ENCODE measurements at regions not wholly inside any gene's neighbourhood (a gene's known extent, or its start where the extent isn't known, plus 50 kb on each side); places are given as distances from the start of the nearest gene placed in this dataset.

DNA sequence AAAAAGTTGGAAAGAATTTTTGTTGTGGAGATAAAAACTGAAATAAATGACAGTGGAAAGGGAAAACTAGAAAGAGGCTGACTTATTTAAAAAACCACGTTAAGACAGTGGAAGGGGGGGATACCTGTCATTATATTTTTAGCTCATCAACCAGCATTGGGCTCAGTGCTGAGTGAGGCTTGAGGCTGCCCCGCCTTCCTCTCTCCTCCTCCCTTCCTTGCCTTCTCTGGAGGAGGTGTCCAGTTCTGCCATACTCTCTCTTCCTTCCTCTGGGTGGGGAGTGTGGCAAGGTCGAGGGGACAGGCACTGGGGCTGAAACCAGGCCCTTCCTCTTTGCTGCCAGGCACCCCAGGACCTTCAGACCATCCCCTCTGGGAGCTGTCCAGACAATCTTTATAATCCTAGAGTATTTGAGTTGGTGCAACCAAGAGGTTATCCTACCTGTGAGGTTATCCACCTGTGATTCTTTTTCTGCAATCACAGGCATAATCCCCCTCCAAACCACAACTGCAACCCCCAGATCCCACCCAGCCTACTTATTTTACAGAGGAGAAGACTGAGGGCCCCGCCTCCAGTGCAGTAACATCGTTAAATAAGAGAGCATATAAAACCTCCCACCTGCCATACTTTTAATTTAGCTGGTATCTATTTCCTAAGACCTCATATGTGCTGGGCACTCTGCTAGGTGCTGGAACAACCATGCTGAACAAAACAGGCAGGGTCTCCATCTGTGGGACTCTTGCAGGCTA, 578.5 kb downstream of the BUD13 start:
- H3K36me3 ChIP-seq (ENCODE audit: insufficient read depth) = no peaks in the 10 kb centered on the region
- H4K20me1 ChIP-seq (replicated peaks; ENCODE audit: insufficient read depth) = no peaks in the 10 kb centered on the region; the same call in 1 of the 2 replicates
- H3K4me1 ChIP-seq (ENCODE audit: insufficient read depth) = peaks cover 29% of the 10 kb centered on the region
- TF ChIP-seq ZNF331 (CRISPR knock-in tag; IDR thresholded peaks at IDR 0.05; ENCODE audit: low read depth) (no peak), STAT1 (IDR thresholded peaks at IDR 0.05; ENCODE audit: unreplicated experiment) (no peak), POLR2AphosphoS5 (IDR thresholded peaks at IDR 0.05; ENCODE audit: low read depth) (no peak)
- TF ChIP-seq, protein P1, sequence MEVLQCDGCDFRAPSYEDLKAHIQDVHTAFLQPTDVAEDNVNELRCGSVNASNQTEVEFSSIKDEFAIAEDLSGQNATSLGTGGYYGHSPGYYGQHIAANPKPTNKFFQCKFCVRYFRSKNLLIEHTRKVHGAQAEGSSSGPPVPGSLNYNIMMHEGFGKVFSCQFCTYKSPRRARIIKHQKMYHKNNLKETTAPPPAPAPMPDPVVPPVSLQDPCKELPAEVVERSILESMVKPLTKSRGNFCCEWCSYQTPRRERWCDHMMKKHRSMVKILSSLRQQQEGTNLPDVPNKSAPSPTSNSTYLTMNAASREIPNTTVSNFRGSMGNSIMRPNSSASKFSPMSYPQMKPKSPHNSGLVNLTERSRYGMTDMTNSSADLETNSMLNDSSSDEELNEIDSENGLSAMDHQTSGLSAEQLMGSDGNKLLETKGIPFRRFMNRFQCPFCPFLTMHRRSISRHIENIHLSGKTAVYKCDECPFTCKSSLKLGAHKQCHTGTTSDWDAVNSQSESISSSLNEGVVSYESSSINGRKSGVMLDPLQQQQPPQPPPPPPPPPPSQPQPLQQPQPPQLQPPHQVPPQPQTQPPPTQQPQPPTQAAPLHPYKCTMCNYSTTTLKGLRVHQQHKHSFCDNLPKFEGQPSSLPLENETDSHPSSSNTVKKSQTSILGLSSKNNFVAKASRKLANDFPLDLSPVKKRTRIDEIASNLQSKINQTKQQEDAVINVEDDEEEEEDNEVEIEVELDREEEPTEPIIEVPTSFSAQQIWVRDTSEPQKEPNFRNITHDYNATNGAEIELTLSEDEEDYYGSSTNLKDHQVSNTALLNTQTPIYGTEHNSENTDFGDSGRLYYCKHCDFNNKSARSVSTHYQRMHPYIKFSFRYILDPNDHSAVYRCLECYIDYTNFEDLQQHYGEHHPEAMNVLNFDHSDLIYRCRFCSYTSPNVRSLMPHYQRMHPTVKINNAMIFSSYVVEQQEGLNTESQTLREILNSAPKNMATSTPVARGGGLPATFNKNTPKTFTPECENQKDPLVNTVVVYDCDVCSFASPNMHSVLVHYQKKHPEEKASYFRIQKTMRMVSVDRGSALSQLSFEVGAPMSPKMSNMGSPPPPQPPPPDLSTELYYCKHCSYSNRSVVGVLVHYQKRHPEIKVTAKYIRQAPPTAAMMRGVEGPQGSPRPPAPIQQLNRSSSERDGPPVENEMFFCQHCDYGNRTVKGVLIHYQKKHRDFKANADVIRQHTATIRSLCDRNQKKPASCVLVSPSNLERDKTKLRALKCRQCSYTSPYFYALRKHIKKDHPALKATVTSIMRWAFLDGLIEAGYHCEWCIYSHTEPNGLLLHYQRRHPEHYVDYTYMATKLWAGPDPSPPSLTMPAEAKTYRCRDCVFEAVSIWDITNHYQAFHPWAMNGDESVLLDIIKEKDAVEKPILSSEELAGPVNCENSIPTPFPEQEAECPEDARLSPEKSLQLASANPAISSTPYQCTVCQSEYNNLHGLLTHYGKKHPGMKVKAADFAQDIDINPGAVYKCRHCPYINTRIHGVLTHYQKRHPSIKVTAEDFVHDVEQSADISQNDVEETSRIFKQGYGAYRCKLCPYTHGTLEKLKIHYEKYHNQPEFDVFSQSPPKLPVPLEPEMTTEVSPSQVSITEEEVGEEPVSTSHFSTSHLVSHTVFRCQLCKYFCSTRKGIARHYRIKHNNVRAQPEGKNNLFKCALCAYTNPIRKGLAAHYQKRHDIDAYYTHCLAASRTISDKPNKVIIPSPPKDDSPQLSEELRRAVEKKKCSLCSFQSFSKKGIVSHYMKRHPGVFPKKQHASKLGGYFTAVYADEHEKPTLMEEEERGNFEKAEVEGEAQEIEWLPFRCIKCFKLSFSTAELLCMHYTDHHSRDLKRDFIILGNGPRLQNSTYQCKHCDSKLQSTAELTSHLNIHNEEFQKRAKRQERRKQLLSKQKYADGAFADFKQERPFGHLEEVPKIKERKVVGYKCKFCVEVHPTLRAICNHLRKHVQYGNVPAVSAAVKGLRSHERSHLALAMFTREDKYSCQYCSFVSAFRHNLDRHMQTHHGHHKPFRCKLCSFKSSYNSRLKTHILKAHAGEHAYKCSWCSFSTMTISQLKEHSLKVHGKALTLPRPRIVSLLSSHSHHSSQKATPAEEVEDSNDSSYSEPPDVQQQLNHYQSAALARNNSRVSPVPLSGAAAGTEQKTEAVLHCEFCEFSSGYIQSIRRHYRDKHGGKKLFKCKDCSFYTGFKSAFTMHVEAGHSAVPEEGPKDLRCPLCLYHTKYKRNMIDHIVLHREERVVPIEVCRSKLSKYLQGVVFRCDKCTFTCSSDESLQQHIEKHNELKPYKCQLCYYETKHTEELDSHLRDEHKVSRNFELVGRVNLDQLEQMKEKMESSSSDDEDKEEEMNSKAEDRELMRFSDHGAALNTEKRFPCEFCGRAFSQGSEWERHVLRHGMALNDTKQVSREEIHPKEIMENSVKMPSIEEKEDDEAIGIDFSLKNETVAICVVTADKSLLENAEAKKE (CRISPR knock-in tag; IDR thresholded peaks at IDR 0.05) = no peak
- TF ChIP-seq, protein P2, sequence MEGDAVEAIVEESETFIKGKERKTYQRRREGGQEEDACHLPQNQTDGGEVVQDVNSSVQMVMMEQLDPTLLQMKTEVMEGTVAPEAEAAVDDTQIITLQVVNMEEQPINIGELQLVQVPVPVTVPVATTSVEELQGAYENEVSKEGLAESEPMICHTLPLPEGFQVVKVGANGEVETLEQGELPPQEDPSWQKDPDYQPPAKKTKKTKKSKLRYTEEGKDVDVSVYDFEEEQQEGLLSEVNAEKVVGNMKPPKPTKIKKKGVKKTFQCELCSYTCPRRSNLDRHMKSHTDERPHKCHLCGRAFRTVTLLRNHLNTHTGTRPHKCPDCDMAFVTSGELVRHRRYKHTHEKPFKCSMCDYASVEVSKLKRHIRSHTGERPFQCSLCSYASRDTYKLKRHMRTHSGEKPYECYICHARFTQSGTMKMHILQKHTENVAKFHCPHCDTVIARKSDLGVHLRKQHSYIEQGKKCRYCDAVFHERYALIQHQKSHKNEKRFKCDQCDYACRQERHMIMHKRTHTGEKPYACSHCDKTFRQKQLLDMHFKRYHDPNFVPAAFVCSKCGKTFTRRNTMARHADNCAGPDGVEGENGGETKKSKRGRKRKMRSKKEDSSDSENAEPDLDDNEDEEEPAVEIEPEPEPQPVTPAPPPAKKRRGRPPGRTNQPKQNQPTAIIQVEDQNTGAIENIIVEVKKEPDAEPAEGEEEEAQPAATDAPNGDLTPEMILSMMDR (conservative IDR thresholded peaks at IDR 0.05; ENCODE audit: low read depth in 2 of 2) = no peak
- H3K9me2 ChIP-seq (ENCODE audit: insufficient read depth) = no peaks in the 10 kb centered on the region
- no peaks in the 10 kb centered on the region for H3K36me3 Mint-ChIP-seq (ENCODE audit: low read depth)
- H3K4me3 ChIP-seq = peak overlapping the region; percentile 45
- DNase-seq (ENCODE audit: low spot score) (no peak), ATAC-seq (peak; percentile 27)
- H3K27ac Mint-ChIP-seq = no peak overlapping the region
- H3K27ac ChIP-seq (ENCODE audit: low read depth) = no peak overlapping the region
- peak overlapping the region; percentile 76 for H3K4me3 Mint-ChIP-seq
- peaks cover 47% of the 10 kb centered on the region for H3K4me1 Mint-ChIP-seq
- no peak overlapping the region for H2AFZ ChIP-seq
- H3K27me3 ChIP-seq (ENCODE audit: insufficient read depth) = peaks cover 22% of the 10 kb centered on the region
- H3K79me2 ChIP-seq (replicated peaks; ENCODE audit: insufficient read depth) = no peaks in the 10 kb centered on the region
- peak overlapping the region; percentile 66 for H3K4me2 ChIP-seq
- no peaks in the 10 kb centered on the region for H3F3A ChIP-seq (replicated peaks; ENCODE audit: low read depth)
- H3K9me3 Mint-ChIP-seq = no peaks in the 10 kb centered on the region
- H3K27me3 Mint-ChIP-seq (ENCODE audit: insufficient read depth, low read depth, poor library complexity) = peaks cover 14% of the 10 kb centered on the region
